ENCODE measurements at regions not wholly inside any gene's neighbourhood (a gene's known extent, or its start where the extent isn't known, plus 50 kb on each side); places are given as distances from the start of the nearest gene placed in this dataset.

DNA sequence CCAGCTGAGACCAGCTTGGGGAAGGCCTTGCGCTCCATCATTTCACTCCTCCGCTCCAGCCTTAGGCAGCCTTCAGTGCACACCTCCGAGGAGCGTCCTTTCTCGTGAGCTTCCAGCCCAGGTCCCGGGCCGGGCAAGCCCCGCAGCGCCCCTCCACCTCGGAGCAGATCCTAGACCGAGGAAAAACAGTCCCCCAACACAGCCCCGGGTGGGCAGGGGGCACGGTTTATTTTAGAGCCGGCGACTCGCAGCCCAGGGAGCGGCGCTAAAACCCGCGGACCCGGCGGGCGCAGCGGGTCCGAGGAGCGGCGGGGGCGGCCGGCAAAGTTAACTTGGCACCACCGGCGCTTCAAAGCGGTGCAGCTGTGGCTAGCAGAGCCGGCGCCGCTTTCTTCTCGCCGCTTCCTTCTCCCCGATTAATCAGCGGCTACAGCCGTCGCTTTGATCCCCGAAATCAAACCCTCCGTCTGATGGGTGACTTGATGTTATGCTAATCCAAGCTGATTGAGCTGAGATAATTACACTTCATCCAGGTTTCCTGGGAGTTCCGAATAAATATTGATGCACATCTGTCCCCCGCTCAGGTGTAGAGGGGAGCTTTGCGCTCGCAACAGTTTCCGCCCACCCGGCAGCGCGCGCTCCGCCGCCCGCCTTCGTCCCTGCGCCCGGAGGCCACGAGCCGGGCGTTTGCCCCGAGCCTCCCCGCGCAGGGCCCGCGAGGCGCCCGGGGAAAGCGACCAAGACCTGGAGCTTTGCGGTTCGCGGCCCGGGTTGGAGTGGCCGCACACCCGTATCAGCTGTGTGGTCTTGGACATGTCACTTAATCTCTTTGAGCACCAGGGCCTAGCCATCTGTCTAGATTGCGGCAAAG, 192.7 kb downstream of the BUD13 start:
- TF ChIP-seq CTCF (IDR thresholded peaks at IDR 0.05) (no peak), POLR2A (IDR thresholded peaks at IDR 0.05) (no peak), EP300 (IDR thresholded peaks at IDR 0.05) (no peak)
